ENCODE measurements at regions not wholly inside any gene's neighbourhood (a gene's known extent, or its start where the extent isn't known, plus 50 kb on each side); places are given as distances from the start of the nearest gene placed in this dataset.

DNA sequence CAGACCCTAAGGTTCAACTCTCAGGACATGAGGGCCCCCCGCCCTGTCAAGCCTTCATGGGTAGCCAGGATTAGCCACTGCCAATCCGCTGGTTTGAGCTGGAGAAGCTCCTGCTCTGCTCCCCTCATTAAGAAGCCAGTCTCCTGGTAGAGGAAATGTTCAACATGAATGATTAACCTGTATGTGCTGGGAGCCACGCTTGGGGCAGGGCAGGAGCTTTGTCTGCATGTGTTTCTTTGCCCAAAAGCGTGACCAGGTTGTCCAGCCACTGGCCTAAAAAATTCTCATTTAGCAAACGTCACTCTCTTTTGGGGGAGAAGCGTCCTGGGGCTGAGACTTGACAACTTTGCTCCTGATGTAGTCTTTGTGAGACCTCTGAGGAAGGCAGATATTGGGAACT is 96.5 kb downstream of the RRAGC start:
- TF ChIP-seq, protein P1, sequence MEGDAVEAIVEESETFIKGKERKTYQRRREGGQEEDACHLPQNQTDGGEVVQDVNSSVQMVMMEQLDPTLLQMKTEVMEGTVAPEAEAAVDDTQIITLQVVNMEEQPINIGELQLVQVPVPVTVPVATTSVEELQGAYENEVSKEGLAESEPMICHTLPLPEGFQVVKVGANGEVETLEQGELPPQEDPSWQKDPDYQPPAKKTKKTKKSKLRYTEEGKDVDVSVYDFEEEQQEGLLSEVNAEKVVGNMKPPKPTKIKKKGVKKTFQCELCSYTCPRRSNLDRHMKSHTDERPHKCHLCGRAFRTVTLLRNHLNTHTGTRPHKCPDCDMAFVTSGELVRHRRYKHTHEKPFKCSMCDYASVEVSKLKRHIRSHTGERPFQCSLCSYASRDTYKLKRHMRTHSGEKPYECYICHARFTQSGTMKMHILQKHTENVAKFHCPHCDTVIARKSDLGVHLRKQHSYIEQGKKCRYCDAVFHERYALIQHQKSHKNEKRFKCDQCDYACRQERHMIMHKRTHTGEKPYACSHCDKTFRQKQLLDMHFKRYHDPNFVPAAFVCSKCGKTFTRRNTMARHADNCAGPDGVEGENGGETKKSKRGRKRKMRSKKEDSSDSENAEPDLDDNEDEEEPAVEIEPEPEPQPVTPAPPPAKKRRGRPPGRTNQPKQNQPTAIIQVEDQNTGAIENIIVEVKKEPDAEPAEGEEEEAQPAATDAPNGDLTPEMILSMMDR (IDR thresholded peaks at IDR 0.05) = no peak
- no peak for TF ChIP-seq POLR2A (IDR thresholded peaks at IDR 0.05)
